Tibial nerve (tissue), 4 donors: ENCODE measurements at regions not wholly inside any gene's neighbourhood (a gene's known extent, or its start where the extent isn't known, plus 50 kb on each side); places are given as distances from the start of the nearest gene placed in this dataset.

Source experiments
- CTCF ChIP-seq, 5 experiments: fragments of 200-600 bp in 3 of 5; fragments of 450-650 bp in 2 of 5; sonication (generic) in 3 of 5; IDR thresholded peaks; one replicate each; pipeline ENCODE4 v1.5.1; 2016 to 2019; ENCODE audit warnings: antibody characterized with exemption in 5 of 5, mild to moderate bottlenecking in 3 of 5, moderate library complexity in 2 of 5
- EP300 ChIP-seq, 2 donors: sonication (generic); formaldehyde crosslinking; IDR thresholded peaks; one replicate each; pipeline ENCODE4 v1.6.1; 2017; ENCODE audit warnings: antibody characterized with exemption in 2 of 2, mild to moderate bottlenecking in 1 of 2
- POLR2A ChIP-seq, 2 donors: fragments of 450-650 bp; IDR thresholded peaks; one replicate each; pipeline ENCODE4 v1.6.1; 2017; ENCODE audit warnings: antibody characterized with exemption in 2 of 2, mild to moderate bottlenecking in 2 of 2, moderate library complexity in 2 of 2

DNA sequence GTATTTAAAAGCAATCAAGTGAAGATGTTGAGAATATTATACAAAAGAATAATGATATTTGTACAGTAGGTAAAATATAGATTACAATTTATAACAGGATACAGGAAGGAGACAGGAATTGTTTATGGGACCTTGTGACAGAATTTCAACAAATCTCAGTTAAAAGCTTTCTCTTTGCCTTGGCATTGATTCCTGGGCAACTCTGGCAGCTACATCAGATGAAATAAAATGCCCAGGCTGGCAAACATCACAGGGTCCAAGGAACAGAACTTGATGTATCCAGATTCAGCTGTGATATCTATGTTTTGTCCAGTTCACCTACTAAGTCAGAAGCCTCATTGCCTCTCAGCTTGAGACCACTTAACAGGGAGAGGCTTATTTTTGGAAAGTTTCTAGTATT, 473.1 kb downstream of the MCTP2 start:
- no peak for TF ChIP-seq CTCF (IDR thresholded peaks at IDR 0.05)
- no peak for TF ChIP-seq POLR2A (IDR thresholded peaks at IDR 0.05)
- no peak for TF ChIP-seq EP300 (IDR thresholded peaks at IDR 0.05)
